ENCODE measurements at regions not wholly inside any gene's neighbourhood (a gene's known extent, or its start where the extent isn't known, plus 50 kb on each side); places are given as distances from the start of the nearest gene placed in this dataset.

- TF ChIP-seq CTCF (conservative IDR thresholded peaks at IDR 0.05; ENCODE audit: low read depth, low read length): no peak
- no peak overlapping the region for H3K4me3 ChIP-seq (ENCODE audit: low read length)
- no peak for DNase-seq (ENCODE audit: low read depth)
Observed at GRCh38 chr9:88065619-88066018, 72.7 kb downstream of the SPATA31C2 start.

GRCh38 chr9:88064554-88064953 is 73.7 kb downstream of the SPATA31C2 start:
- TF ChIP-seq CTCF (conservative IDR thresholded peaks at IDR 0.05; ENCODE audit: low read depth, low read length): no peak
- no peak overlapping the region for H3K4me3 ChIP-seq (ENCODE audit: low read length)
- no peak for DNase-seq (ENCODE audit: low read depth)

- no peak for TF ChIP-seq CTCF (conservative IDR thresholded peaks at IDR 0.05; ENCODE audit: low read depth, low read length)
- no peak overlapping the region for H3K4me3 ChIP-seq (ENCODE audit: low read length)
- DNase-seq (ENCODE audit: low read depth): no peak
Observed at GRCh38 chr9:88060746-88061145, 77.5 kb downstream of the SPATA31C2 start.

- H3K4me3 ChIP-seq (ENCODE audit: low read length): no peak overlapping the region
- TF ChIP-seq CTCF (conservative IDR thresholded peaks at IDR 0.05; ENCODE audit: low read depth, low read length): no peak
- no peak for DNase-seq (ENCODE audit: low read depth)
Observed at GRCh38 chr9:88059469-88059868, 78.8 kb downstream of the SPATA31C2 start.

GRCh38 chr9:88056876-88057275 is 81.4 kb downstream of the SPATA31C2 start:
- DNase-seq (ENCODE audit: low read depth): no peak
- no peak overlapping the region for H3K4me3 ChIP-seq (ENCODE audit: low read length)
- no peak for TF ChIP-seq CTCF (conservative IDR thresholded peaks at IDR 0.05; ENCODE audit: low read depth, low read length)

- no peak for TF ChIP-seq CTCF (conservative IDR thresholded peaks at IDR 0.05; ENCODE audit: low read depth, low read length)
- no peak overlapping the region for H3K4me3 ChIP-seq (ENCODE audit: low read length)
- DNase-seq (ENCODE audit: low read depth): no peak
Observed at GRCh38 chr9:88053856-88054501, 79.6 kb upstream of the CDK20 start.

GRCh38 chr9:88052321-88052965 is 78.1 kb upstream of the CDK20 start:
- no peak for TF ChIP-seq CTCF (conservative IDR thresholded peaks at IDR 0.05; ENCODE audit: low read depth, low read length)
- DNase-seq (ENCODE audit: low read depth): no peak
- H3K4me3 ChIP-seq (ENCODE audit: low read length): no peak overlapping the region

Measured in retinal pigment epithelial cell (primary cell).